ENCODE measurements at regions not wholly inside any gene's neighbourhood (a gene's known extent, or its start where the extent isn't known, plus 50 kb on each side); places are given as distances from the start of the nearest gene placed in this dataset.

GRCh38 chr5:117872798-117873368, 1115.5 kb downstream of the DTWD2 start:
- ATAC-seq, result no peak
- CTCF ChIA-PET, result no interaction called here
- H3K27ac Mint-ChIP-seq, result no peak overlapping the region

DNA sequence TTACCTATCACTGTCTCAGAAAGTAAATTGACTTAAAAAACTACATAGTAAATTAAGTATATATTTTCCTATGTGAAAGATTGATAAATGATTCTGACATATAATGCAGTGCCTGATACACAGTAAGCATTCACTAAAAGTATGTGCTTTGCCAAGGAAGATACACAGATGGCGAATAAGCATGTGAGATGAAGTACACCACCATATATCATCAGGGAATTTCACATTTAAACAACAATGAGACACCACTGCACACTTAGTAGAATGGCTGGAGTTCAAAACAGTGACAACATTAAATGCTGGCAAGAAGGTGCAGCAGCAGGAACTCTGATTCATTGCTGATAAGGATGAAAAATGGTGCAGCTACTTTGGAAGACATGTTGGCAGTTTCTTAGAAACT, 1118.8 kb downstream of the DTWD2 start:
- POLR2A ChIA-PET, result no interaction called here
- TF ChIP-seq CTCF (IDR thresholded peaks at IDR 0.05), result no peak

More at GRCh38 chr5:117872798-117873368, 1115.5 kb downstream of the DTWD2 start:
- no peak for TF ChIP-seq CTCF (IDR thresholded peaks at IDR 0.05)
- H3K9me3 Mint-ChIP-seq, result peaks cover 3% of the 10 kb centered on the region
- POLR2A ChIA-PET, result no interaction called here
- H3K4me3 Mint-ChIP-seq, result no peak overlapping the region
- intact Hi-C loops (cut with micrococcal nuclease), result no loop called here
- H3K27me3 Mint-ChIP-seq, result no peaks in the 10 kb centered on the region
- H3K4me1 Mint-ChIP-seq (ENCODE audit: low read depth), result no peaks in the 10 kb centered on the region
- DNase-seq, result no peak
- no peaks in the 10 kb centered on the region for H3K36me3 Mint-ChIP-seq (ENCODE audit: low read depth)

GRCh38 chr5:117863586-117864296, 1124.6 kb downstream of the DTWD2 start:
- Mint-ChIP-seq H3K27ac (no peak overlapping the region), H3K27me3 (no peaks in the 10 kb centered on the region), H3K36me3 (ENCODE audit: low read depth) (no peaks in the 10 kb centered on the region), H3K9me3 (peaks cover 1% of the 10 kb centered on the region), H3K4me1 (ENCODE audit: low read depth) (no peaks in the 10 kb centered on the region), H3K4me3 (no peak overlapping the region)
- ChIA-PET CTCF (no interaction called here), POLR2A (no interaction called here)
- ATAC-seq, result no peak
- DNase-seq, result no peak
- TF ChIP-seq CTCF (IDR thresholded peaks at IDR 0.05), result no peak
- intact Hi-C loops (cut with micrococcal nuclease), result no loop called here

More for the DNA sequence above, 1118.8 kb downstream of the DTWD2 start:
- CTCF ChIA-PET, result no interaction called here
- intact Hi-C loops (cut with micrococcal nuclease), result no loop called here
- DNase-seq, result no peak
- Mint-ChIP-seq H3K4me3 (no peak overlapping the region), H3K36me3 (ENCODE audit: low read depth) (no peaks in the 10 kb centered on the region), H3K9me3 (peaks cover 1% of the 10 kb centered on the region), H3K27ac (no peak overlapping the region), H3K27me3 (no peaks in the 10 kb centered on the region), H3K4me1 (ENCODE audit: low read depth) (no peaks in the 10 kb centered on the region)
- no peak for ATAC-seq

GRCh38 chr5:117860550-117860949, 1127.8 kb downstream of the DTWD2 start:
- H3K27ac Mint-ChIP-seq, result no peak overlapping the region
- ATAC-seq (no peak), DNase-seq (no peak)
- intact Hi-C loops (cut with micrococcal nuclease), result no loop called here
- CTCF ChIA-PET, result no interaction called here
- TF ChIP-seq CTCF (IDR thresholded peaks at IDR 0.05), result no peak
- H3K36me3 Mint-ChIP-seq (ENCODE audit: low read depth), result no peaks in the 10 kb centered on the region
- H3K4me3 Mint-ChIP-seq, result no peak overlapping the region
- no peaks in the 10 kb centered on the region for H3K4me1 Mint-ChIP-seq (ENCODE audit: low read depth)
- no peaks in the 10 kb centered on the region for H3K27me3 Mint-ChIP-seq
- H3K9me3 Mint-ChIP-seq, result peaks cover 1% of the 10 kb centered on the region
- POLR2A ChIA-PET, result no interaction called here

DNA sequence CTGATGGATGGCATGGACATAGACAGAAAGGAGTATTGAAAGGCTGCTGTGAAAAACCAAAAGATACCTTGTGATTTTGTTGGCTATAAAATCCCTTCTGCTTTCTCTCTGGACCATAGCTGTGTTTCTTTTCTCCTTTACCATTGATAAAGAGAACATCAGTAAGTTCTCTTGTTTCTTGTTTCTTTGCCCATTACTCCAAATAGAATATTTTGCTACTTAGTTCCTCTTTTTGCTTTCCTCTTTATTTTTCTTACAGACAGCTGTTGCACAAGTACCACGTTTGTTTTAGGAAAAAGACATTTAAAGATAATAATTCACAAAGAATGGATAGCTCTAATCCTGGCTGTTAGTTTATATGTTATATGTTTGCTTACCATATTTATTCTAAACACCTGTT, 1129.2 kb downstream of the DTWD2 start:
- no peak for TF ChIP-seq CTCF (IDR thresholded peaks at IDR 0.05)
- ChIA-PET POLR2A (no interaction called here), CTCF (no interaction called here)
- Mint-ChIP-seq H3K4me3 (no peak overlapping the region), H3K9me3 (peaks cover 1% of the 10 kb centered on the region), H3K27ac (no peak overlapping the region), H3K27me3 (no peaks in the 10 kb centered on the region), H3K36me3 (ENCODE audit: low read depth) (no peaks in the 10 kb centered on the region), H3K4me1 (ENCODE audit: low read depth) (no peaks in the 10 kb centered on the region)
- ATAC-seq (no peak), DNase-seq (no peak)
- intact Hi-C loops (cut with micrococcal nuclease), result no loop called here
